GM23248 (cell line): ENCODE measurements at regions not wholly inside any gene's neighbourhood (a gene's known extent, or its start where the extent isn't known, plus 50 kb on each side); places are given as distances from the start of the nearest gene placed in this dataset.

ENCODE experiments used
- EZH2 ChIP-seq: fragments of 200-600 bp; sonication (generic); IDR thresholded peaks from 2 replicates; pipeline ENCODE4 v1.6.1; 2018; ENCODE audit warnings: antibody characterized with exemption, mild to moderate bottlenecking; ENCODE audit not compliant: insufficient read depth, poor library complexity, severe bottlenecking
- EZH2phosphoT487 ChIP-seq: fragments of 200-600 bp; sonication (generic); IDR thresholded peaks from 2 replicates; pipeline ENCODE4 v1.6.1; 2018; ENCODE audit warnings: antibody characterized with exemption, moderate library complexity, mild to moderate bottlenecking, low read depth; ENCODE audit not compliant: insufficient read depth

- no peak for TF ChIP-seq EZH2
- TF ChIP-seq EZH2phosphoT487 = no peak
These were observed 139.0 kb downstream of the IRX1 start for GRCh38 chr5:3734632-3735031.
